Gastroesophageal sphincter (tissue), 4 donors: ENCODE measurements at regions not wholly inside any gene's neighbourhood (a gene's known extent, or its start where the extent isn't known, plus 50 kb on each side); places are given as distances from the start of the nearest gene placed in this dataset.

Source experiments
- ATAC-seq: fragments of 150-250 bp; one replicate; pipeline ENCODE4 v1.9.1; 2016; ENCODE audit warnings: mild to moderate bottlenecking, moderate library complexity
- H3K27ac ChIP-seq, 4 donors: fragments of 200-600 bp; sonication (generic) in 3 of 4; 1 replicate in 3 of 4; 2 replicates in 1 of 4; pipeline ENCODE4 v1.5.1; 2016 to 2019
- H3K27me3 ChIP-seq: fragments of 200-600 bp; sonication (generic); one replicate; pipeline ENCODE4 v1.5.1; 2019
- H3K36me3 ChIP-seq, 2 donors: fragments of 200-600 bp; sonication (generic); one replicate each; pipeline ENCODE4 v1.5.1; 2019; ENCODE audit warnings: control low read depth in 1 of 2
- H3K4me1 ChIP-seq, 3 donors: fragments of 200-600 bp; sonication (generic); 1 replicate in 2 of 3; 2 replicates in 1 of 3; pipeline ENCODE4 v1.5.1; 2016 to 2019; ENCODE audit warnings: control low read depth in 2 of 3
- H3K4me3 ChIP-seq, 2 donors: fragments of 200-600 bp; sonication (generic); one replicate each; pipeline ENCODE4 v1.5.1; 2019; ENCODE audit warnings: mild to moderate bottlenecking in 1 of 2, moderate library complexity in 1 of 2
- H3K9me3 ChIP-seq, 3 donors: fragments of 200-600 bp; sonication (generic); one replicate each; pipeline ENCODE4 v1.5.1; 2017 to 2019; ENCODE audit warnings: control low read depth in 2 of 3
- EP300 ChIP-seq: sonication (generic); formaldehyde crosslinking; IDR thresholded peaks from one replicate; pipeline ENCODE4 v1.6.1; 2017; ENCODE audit warnings: antibody characterized with exemption, mild to moderate bottlenecking
- POLR2A ChIP-seq, 2 donors: fragments of 450-650 bp; IDR thresholded peaks; one replicate each; pipeline ENCODE4 v1.6.1; 2017; ENCODE audit warnings: antibody characterized with exemption in 2 of 2, mild to moderate bottlenecking in 2 of 2, moderate library complexity in 1 of 2
- POLR2AphosphoS5 ChIP-seq: sonication (generic); formaldehyde crosslinking; IDR thresholded peaks from one replicate; pipeline ENCODE4 v1.6.1; 2017; ENCODE audit warnings: antibody characterized with exemption
- WGBS, 2 donors: methylation state at CpG; one replicate each; pipeline ENCODE4 v1.1.5; 2018; ENCODE audit warnings: low coverage in 1 of 2; 5-methylcytosine and 5-hydroxymethylcytosine counted together
- TF ChIP-seq, protein P1 (sequence below), 4 experiments: fragments of 200-600 bp in 2 of 4; fragments of 450-650 bp in 2 of 4; sonication (generic) in 1 of 4; IDR thresholded peaks; one replicate each; pipeline ENCODE4 v1.5.1; 2017 to 2019; ENCODE audit warnings: antibody characterized with exemption in 4 of 4, mild to moderate bottlenecking in 2 of 4, moderate library complexity in 2 of 4

DNA sequence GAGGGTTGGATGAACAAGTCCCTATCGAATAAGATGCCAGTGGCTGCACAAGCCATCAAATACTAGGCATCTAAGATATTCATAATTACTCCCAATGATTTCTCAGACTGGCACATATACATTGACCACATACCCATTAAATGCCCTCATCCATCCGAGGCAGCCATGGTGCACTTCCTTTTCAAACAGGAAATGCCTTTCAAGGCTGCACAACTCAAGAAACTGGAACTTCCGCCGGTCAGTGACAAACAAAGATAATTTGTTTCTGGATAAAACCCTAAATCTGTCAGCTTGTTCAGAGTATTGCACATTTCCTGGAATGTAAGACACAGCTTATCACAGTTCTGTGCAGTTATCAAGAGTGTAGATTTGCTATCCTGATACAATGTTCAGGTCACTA, 203.7 kb downstream of the RMST start:
- Histone ChIP-seq H3K9me3 (no peaks in the 10 kb centered on the region), H3K27ac (no peak overlapping the region), H3K4me3 (no peak overlapping the region), H3K36me3 (no peaks in the 10 kb centered on the region), H3K4me1 (no peaks in the 10 kb centered on the region), H3K27me3 (no peaks in the 10 kb centered on the region)
- TF ChIP-seq, protein P1, sequence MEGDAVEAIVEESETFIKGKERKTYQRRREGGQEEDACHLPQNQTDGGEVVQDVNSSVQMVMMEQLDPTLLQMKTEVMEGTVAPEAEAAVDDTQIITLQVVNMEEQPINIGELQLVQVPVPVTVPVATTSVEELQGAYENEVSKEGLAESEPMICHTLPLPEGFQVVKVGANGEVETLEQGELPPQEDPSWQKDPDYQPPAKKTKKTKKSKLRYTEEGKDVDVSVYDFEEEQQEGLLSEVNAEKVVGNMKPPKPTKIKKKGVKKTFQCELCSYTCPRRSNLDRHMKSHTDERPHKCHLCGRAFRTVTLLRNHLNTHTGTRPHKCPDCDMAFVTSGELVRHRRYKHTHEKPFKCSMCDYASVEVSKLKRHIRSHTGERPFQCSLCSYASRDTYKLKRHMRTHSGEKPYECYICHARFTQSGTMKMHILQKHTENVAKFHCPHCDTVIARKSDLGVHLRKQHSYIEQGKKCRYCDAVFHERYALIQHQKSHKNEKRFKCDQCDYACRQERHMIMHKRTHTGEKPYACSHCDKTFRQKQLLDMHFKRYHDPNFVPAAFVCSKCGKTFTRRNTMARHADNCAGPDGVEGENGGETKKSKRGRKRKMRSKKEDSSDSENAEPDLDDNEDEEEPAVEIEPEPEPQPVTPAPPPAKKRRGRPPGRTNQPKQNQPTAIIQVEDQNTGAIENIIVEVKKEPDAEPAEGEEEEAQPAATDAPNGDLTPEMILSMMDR (IDR thresholded peaks at IDR 0.05): no peak
- TF ChIP-seq EP300 (no peak), POLR2A (IDR thresholded peaks at IDR 0.05) (no peak), POLR2AphosphoS5 (no peak)
- ATAC-seq: no peak
- 44 to 47% methylated on average over 4 of the region's 4 CpGs for WGBS, 2 donors

DNA sequence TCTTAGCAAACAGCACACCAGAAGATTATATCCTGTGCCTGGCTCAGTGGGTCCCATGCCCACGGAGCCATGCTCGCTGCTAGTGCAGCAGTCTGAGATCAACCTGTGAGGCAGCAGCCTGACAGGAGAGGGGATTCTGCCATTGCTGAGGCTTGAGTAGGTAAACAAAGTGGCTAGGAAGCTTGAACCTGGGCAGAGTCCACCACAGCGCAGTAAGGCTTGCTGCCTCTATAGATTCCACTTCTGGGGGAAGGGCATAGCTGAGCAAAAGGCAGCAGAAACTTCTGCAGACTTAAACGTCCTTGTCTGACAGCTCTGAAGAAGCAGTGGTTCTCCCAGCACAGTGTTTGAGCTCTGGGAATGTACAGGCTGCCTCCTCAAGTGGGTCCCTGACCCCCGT, 210.3 kb downstream of the RMST start:
- H3K4me3 ChIP-seq: no peak overlapping the region
- no peak for ATAC-seq

DNA sequence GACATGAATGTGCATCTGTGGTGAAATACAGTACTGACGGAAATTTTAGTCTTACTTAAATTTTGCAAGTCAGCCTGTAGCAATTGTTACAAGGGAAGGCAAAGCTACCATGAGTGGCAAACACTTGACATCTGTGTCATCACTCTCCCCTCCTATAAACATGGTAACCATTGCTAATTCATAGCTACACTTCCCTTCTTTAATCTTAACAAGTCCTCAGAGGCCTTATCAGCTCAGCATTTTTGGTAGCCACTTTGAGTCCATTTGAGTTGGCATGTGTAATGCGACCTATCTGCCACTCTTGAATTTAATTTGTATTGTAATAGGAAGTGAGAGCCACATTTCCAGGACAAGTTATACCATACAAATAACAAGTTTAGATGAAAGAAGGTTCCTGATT, 218.1 kb downstream of the RMST start:
- no peak overlapping the region for H3K4me3 ChIP-seq
- no peaks in the 10 kb centered on the region for H3K27me3 ChIP-seq
- TF ChIP-seq EP300: no peak
- no peak for TF ChIP-seq POLR2A (IDR thresholded peaks at IDR 0.05)
- TF ChIP-seq, protein P1 (IDR thresholded peaks at IDR 0.05): no peak
- no peak for TF ChIP-seq POLR2AphosphoS5
- no peaks in the 10 kb centered on the region for H3K9me3 ChIP-seq
- no peak overlapping the region for H3K27ac ChIP-seq
- no peak for ATAC-seq
- 30 to 100% methylated on average over 1 of the region's 2 CpGs for WGBS, 2 donors
- H3K4me1 ChIP-seq: no peaks in the 10 kb centered on the region
- H3K36me3 ChIP-seq: no peaks in the 10 kb centered on the region

More for the DNA sequence above, 210.3 kb downstream of the RMST start:
- Histone ChIP-seq H3K9me3 (no peaks in the 10 kb centered on the region), H3K27ac (no peak overlapping the region), H3K4me1 (no peaks in the 10 kb centered on the region), H3K36me3 (no peaks in the 10 kb centered on the region), H3K27me3 (no peaks in the 10 kb centered on the region)
- 79% methylated on average over 3 of the region's 5 CpGs; no CpG with 5 or more reads in 1 of the 2 donors for WGBS, 2 donors
- TF ChIP-seq EP300 (no peak), POLR2AphosphoS5 (no peak)

DNA sequence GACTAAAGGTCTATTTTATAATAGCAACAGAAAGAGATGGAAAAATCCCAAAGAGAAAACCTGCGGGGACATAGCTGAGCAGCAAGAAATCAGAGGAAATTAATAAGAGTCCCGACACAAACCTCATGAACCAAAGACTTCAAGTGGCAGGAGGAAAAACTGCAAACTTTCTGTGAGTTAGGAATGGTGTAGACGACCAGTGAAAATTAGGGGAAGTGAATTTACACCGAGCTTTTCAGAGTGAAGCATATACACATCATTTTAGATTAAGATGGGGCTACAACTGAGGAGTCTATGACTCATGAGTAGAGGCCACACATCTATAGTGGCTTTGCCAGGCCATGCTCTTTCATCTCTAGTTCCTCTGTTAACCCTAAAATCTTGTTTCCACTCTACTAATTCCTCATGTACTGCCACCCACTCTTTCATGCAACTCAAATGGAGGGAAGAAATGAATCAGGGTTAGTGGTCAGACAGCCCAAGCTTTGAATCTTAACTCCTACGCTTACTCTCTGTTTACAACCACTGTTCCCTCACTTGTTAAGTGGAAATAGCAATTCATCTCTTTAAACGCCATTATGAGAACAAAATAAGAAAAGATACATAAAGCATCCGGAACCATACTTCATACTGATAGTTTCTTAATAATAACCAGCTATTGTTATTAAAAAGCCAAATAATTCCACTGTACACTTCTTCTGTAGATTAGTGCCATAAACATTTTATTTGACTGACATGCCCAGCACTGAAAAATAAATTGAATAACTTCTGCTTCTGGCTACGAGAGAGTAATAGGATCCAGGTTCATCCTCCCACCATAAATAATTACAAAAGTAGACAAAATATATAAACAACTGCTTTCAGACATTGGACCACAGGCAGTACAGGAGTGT, 219.3 kb downstream of the RMST start:
- H3K27ac ChIP-seq: no peak overlapping the region
- H3K4me3 ChIP-seq: no peak overlapping the region
- TF ChIP-seq POLR2AphosphoS5 (no peak), EP300 (no peak), POLR2A (IDR thresholded peaks at IDR 0.05) (no peak)
- TF ChIP-seq, protein P1 (IDR thresholded peaks at IDR 0.05): no peak
- no peaks in the 10 kb centered on the region for H3K36me3 ChIP-seq
- H3K9me3 ChIP-seq: no peaks in the 10 kb centered on the region
- no peak for ATAC-seq
- no peaks in the 10 kb centered on the region for H3K4me1 ChIP-seq
- no peaks in the 10 kb centered on the region for H3K27me3 ChIP-seq
- 46 to 51% methylated on average over 7 to 8 of the region's 8 CpGs for WGBS, 2 donors

DNA sequence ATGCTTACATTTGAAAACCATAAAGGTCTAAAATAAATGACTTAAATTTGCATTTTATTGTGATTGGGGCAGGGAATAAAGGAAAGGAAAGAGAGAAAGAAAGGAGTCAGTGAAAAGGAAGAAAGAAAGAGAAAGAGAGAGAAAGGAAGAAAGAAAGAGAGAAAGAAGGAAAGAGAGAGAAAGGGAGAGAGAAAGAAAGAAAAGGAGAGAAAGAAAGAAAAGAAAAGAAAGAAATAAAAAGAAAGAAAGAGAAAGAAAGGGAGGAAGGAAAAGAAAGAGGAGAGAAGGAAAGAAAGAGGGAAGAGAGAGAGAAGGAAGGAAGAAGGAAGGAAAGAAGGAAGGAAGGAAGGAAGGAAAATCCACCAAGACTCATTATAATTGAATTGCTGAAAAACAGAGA, 222.8 kb downstream of the RMST start:
- no peaks in the 10 kb centered on the region for H3K4me1 ChIP-seq
- H3K27ac ChIP-seq: no peak overlapping the region
- no peak for ATAC-seq
- no peaks in the 10 kb centered on the region for H3K36me3 ChIP-seq
- TF ChIP-seq, protein P1 (IDR thresholded peaks at IDR 0.05): no peak
- TF ChIP-seq EP300 (no peak), POLR2AphosphoS5 (no peak), POLR2A (IDR thresholded peaks at IDR 0.05) (no peak)
- H3K4me3 ChIP-seq: no peak overlapping the region
- no peaks in the 10 kb centered on the region for H3K27me3 ChIP-seq
- H3K9me3 ChIP-seq: no peaks in the 10 kb centered on the region
